ENCODE measurements at regions not wholly inside any gene's neighbourhood (a gene's known extent, or its start where the extent isn't known, plus 50 kb on each side); places are given as distances from the start of the nearest gene placed in this dataset.

DNA sequence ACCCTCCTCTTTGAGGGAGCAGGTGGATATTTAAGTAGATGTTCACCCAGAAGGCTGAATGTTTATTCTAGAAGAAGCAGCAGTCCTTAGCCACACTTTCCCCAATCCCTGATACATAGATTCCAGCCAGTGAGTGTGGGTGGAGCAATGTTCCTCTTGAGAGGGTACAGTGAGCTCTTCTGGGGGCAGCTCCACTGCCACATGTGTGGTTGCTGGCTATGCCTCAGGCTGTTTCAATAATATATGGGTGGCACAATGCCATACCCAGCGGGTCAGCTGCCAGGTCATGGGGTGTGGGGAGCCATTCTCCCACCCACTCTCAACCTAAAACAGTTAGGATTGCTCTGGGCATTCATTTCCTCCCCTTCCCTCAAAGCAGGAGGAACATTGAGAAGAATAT is 61.6 kb upstream of the DAB2 start:
- Histone ChIP-seq H3K36me3 (ENCODE audit: control insufficient read depth in 2 of 3, insufficient read depth in 3 of 3, low read length in 3 of 3) (no peaks in the 10 kb centered on the region), H3K27me3 (ENCODE audit: control insufficient read depth, insufficient read depth, low read length) (no peaks in the 10 kb centered on the region), H3K4me1 (ENCODE audit: control insufficient read depth in 2 of 3, insufficient read depth in 2 of 3, low read depth in 1 of 3, low read length in 3 of 3) (peaks cover 0 to 12% (median 5%) of the 10 kb centered on the region in 3 donors), H3K27ac (ENCODE audit: low read depth in 2 of 2, low read length in 2 of 2) (no peak overlapping the region), H3K9ac (ENCODE audit: low read length in 3 of 3) (no peak overlapping the region), H3K4me3 (ENCODE audit: low read length in 3 of 3) (no peak overlapping the region), H3K9me3 (ENCODE audit: control insufficient read depth in 2 of 3, insufficient read depth in 1 of 3, low read length in 3 of 3) (peaks cover 0 to 7% (median 0%) of the 10 kb centered on the region in 3 donors)
- TF ChIP-seq CTCF (IDR thresholded peaks at IDR 0.05; ENCODE audit: borderline replicate concordance, extremely low read depth, insufficient read depth) = no peak
- intact Hi-C loops (cut with DNase I) = no loop called here
- FAIRE-seq (no peak), DNase-seq (no peak)

DNA sequence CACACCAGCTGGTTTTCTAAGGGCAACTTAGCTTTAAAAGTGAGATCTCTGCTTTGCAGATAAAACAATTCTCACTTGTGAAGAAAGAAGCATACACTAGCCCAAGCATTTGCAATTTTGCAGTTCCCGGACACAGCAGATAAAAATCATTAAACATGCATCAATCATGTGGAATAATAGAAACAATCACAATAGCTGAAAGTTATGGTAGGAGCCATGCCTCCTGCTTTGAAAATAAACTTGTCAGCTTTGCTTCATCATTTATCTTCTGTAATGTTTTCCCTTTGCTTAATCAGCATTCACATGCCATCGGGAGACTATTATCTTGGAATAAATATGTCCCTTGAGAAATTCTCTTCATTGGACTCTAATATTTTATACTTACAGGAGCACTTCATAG is 60.3 kb upstream of the DAB2 start:
- DNase-seq (peak in 2 of 5 donors; percentile 36 to 39), FAIRE-seq (no peak)
- Histone ChIP-seq H3K4me3 (ENCODE audit: low read length in 3 of 3) (no peak overlapping the region), H3K4me1 (ENCODE audit: control insufficient read depth in 2 of 3, insufficient read depth in 2 of 3, low read depth in 1 of 3, low read length in 3 of 3) (peaks cover 0 to 12% (median 5%) of the 10 kb centered on the region in 3 donors), H3K27me3 (ENCODE audit: control insufficient read depth, insufficient read depth, low read length) (no peaks in the 10 kb centered on the region), H3K9me3 (ENCODE audit: control insufficient read depth in 2 of 3, insufficient read depth in 1 of 3, low read length in 3 of 3) (peaks cover 0 to 4% (median 0%) of the 10 kb centered on the region in 3 donors), H3K27ac (ENCODE audit: low read depth in 2 of 2, low read length in 2 of 2) (no peak overlapping the region), H3K36me3 (ENCODE audit: control insufficient read depth in 2 of 3, insufficient read depth in 3 of 3, low read length in 3 of 3) (no peaks in the 10 kb centered on the region), H3K9ac (ENCODE audit: low read length in 3 of 3) (no peak overlapping the region)
- intact Hi-C loops (cut with DNase I) = no loop called here
- no peak for TF ChIP-seq CTCF (IDR thresholded peaks at IDR 0.05; ENCODE audit: borderline replicate concordance, extremely low read depth, insufficient read depth)

DNA sequence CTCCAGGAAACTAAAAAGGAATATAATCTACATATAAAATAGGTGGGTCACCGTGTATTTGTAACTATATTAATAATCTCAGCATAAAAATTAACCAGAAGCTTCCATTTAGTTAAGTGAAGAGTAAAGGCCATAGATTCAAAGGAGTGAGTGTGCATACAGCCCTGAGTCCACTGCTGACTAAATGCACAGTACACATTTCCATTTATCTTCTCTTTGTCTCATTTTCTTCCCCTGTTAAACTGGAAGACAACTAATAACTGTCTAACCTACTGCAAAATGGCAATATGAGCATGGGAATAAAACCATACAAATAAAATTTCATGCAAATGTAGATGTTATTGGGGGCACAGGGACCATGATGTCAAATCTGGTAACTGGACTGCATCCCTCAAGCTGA is 59.9 kb upstream of the DAB2 start:
- intact Hi-C loops (cut with DNase I) = no loop called here
- no peak for FAIRE-seq

More for the DNA sequence above, 59.9 kb upstream of the DAB2 start:
- Histone ChIP-seq H3K36me3 (ENCODE audit: control insufficient read depth in 2 of 3, insufficient read depth in 3 of 3, low read length in 3 of 3) (no peaks in the 10 kb centered on the region), H3K4me1 (ENCODE audit: control insufficient read depth in 2 of 3, insufficient read depth in 2 of 3, low read depth in 1 of 3, low read length in 3 of 3) (peaks cover 0 to 12% (median 5%) of the 10 kb centered on the region in 3 donors), H3K9ac (ENCODE audit: low read length in 3 of 3) (no peak overlapping the region), H3K9me3 (ENCODE audit: control insufficient read depth in 2 of 3, insufficient read depth in 1 of 3, low read length in 3 of 3) (peaks cover 0 to under 1% (median 0%) of the 10 kb centered on the region in 3 donors), H3K27ac (ENCODE audit: low read depth in 2 of 2, low read length in 2 of 2) (no peak overlapping the region), H3K4me3 (ENCODE audit: low read length in 3 of 3) (no peak overlapping the region), H3K27me3 (ENCODE audit: control insufficient read depth, insufficient read depth, low read length) (no peaks in the 10 kb centered on the region)
- no peak for DNase-seq
- TF ChIP-seq CTCF (IDR thresholded peaks at IDR 0.05; ENCODE audit: borderline replicate concordance, extremely low read depth, insufficient read depth) = no peak
